A673 (cell line): ENCODE measurements at regions not wholly inside any gene's neighbourhood (a gene's known extent, or its start where the extent isn't known, plus 50 kb on each side); places are given as distances from the start of the nearest gene placed in this dataset.

Source experiments
- CTCF ChIP-seq: fragments of 300-800, 200-600 bp; sonication (generic); conservative IDR thresholded peaks from 2 replicates; pipeline ENCODE4 v1.5.1; 2017; ENCODE audit warnings: low read depth, mild to moderate bottlenecking, antibody characterized with exemption, low read length, moderate library complexity, mixed read lengths
- EZH2 ChIP-seq: fragments of 200-600 bp; sonication (generic); IDR thresholded peaks from 2 replicates; pipeline ENCODE4 v1.6.1; 2017; ENCODE audit warnings: borderline replicate concordance, low read depth, mild to moderate bottlenecking, mixed read lengths, antibody characterized with exemption, low read length; ENCODE audit not compliant: poor library complexity, severe bottlenecking

- TF ChIP-seq CTCF (no peak), EZH2 (no peak)
Measured at GRCh38 chr6:101083533-101084175, 202.5 kb upstream of the ASCC3 start.
